WTC11 (cell line): ENCODE measurements at regions not wholly inside any gene's neighbourhood (a gene's known extent, or its start where the extent isn't known, plus 50 kb on each side); places are given as distances from the start of the nearest gene placed in this dataset.

ENCODE experiments used
- KAT7 ChIP-seq: sonication (generic); formaldehyde crosslinking; IDR thresholded peaks from 2 replicates; pipeline ENCODE4 v1.8.1; 2023; ENCODE audit warnings: missing genetic modification reagents, mild to moderate bottlenecking, borderline replicate concordance
- ZNF423 ChIP-seq: fragments of 250-450 bp; sonication (Bioruptor Pico); IDR thresholded peaks from 2 replicates; pipeline ENCODE4 v2.1.2; 2022; ENCODE audit warnings: mild to moderate bottlenecking, moderate library complexity
- TF ChIP-seq, protein P1 (sequence below): sonication (generic); formaldehyde crosslinking; IDR thresholded peaks from 2 replicates; pipeline ENCODE4 v1.8.1; 2022; ENCODE audit warnings: low read depth, missing genetic modification reagents, borderline replicate concordance
- TF ChIP-seq, protein P2 (sequence below): fragments of 200-600 bp; IDR thresholded peaks from 2 replicates; pipeline ENCODE4 v1.8.0; 2022; ENCODE audit warnings: antibody characterized with exemption

DNA sequence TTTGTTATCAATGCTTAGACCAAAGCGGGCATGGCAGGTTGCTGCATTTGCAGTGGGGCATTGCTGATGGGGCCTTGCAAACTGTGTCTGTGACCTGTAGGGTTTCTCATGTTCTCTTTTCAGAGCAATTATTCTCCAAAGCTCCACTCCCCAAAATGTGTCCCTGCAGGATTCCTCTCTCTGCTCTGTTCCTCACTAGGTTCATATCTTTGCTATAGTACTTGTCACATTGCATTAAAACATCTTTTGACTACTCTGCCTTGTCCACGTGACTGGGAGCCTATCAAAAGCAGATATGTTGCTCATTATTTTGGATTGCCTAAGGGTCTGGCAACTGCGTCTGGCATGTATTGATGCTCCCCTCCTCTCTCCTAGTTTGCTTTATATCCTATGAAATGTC is 177.7 kb upstream of the MID1 start:
- TF ChIP-seq, protein P1, sequence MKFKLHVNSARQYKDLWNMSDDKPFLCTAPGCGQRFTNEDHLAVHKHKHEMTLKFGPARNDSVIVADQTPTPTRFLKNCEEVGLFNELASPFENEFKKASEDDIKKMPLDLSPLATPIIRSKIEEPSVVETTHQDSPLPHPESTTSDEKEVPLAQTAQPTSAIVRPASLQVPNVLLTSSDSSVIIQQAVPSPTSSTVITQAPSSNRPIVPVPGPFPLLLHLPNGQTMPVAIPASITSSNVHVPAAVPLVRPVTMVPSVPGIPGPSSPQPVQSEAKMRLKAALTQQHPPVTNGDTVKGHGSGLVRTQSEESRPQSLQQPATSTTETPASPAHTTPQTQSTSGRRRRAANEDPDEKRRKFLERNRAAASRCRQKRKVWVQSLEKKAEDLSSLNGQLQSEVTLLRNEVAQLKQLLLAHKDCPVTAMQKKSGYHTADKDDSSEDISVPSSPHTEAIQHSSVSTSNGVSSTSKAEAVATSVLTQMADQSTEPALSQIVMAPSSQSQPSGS (CRISPR knock-in tag): no peak
- TF ChIP-seq, protein P2, sequence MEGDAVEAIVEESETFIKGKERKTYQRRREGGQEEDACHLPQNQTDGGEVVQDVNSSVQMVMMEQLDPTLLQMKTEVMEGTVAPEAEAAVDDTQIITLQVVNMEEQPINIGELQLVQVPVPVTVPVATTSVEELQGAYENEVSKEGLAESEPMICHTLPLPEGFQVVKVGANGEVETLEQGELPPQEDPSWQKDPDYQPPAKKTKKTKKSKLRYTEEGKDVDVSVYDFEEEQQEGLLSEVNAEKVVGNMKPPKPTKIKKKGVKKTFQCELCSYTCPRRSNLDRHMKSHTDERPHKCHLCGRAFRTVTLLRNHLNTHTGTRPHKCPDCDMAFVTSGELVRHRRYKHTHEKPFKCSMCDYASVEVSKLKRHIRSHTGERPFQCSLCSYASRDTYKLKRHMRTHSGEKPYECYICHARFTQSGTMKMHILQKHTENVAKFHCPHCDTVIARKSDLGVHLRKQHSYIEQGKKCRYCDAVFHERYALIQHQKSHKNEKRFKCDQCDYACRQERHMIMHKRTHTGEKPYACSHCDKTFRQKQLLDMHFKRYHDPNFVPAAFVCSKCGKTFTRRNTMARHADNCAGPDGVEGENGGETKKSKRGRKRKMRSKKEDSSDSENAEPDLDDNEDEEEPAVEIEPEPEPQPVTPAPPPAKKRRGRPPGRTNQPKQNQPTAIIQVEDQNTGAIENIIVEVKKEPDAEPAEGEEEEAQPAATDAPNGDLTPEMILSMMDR: no peak
- TF ChIP-seq KAT7 (no peak), ZNF423 (no peak)
